Motor neuron (in vitro differentiated cells): ENCODE measurements at regions not wholly inside any gene's neighbourhood (a gene's known extent, or its start where the extent isn't known, plus 50 kb on each side); places are given as distances from the start of the nearest gene placed in this dataset.

ENCODE experiments used
- ATAC-seq, 8 experiments: fragments of 200-7000 bp; cut with Tn5 transposase; replicated peaks in 6 of 8; 2 replicates each; pipeline ENCODE4 v1.8.0; 2021; ENCODE audit warnings: mild to moderate bottlenecking in 8 of 8, moderate library complexity in 8 of 8
- H3K27ac ChIP-seq, 2 donors: fragments of 250-450 bp; sonication (Bioruptor Pico); 2 replicates each; pipeline ENCODE4 v1.9.0; 2021; ENCODE audit warnings: antibody characterized with exemption in 2 of 2, mild to moderate bottlenecking in 2 of 2, moderate library complexity in 1 of 2
- H3K4me1 ChIP-seq, 2 donors: fragments of 250-450 bp; sonication (Bioruptor Pico); replicated peaks in 1 of 2; 2 replicates each; pipeline ENCODE4 v1.6.1; 2021; ENCODE audit warnings: antibody characterized with exemption in 2 of 2, mild to moderate bottlenecking in 2 of 2, moderate library complexity in 1 of 2
- H3K4me3 ChIP-seq, 5 donors: fragments of 250-450 bp; sonication (Bioruptor Pico); 2 replicates each; pipeline ENCODE4 v1.9.0; 2021; ENCODE audit warnings: antibody characterized with exemption in 5 of 5, mild to moderate bottlenecking in 5 of 5, moderate library complexity in 4 of 5
- WGBS, 10 experiments: fragments of 450-650 bp; shearing (Covaris generic); methylation state at CpG; one replicate each; pipeline ENCODE4 v1.0.0; 2022; 5-methylcytosine and 5-hydroxymethylcytosine counted together
- in situ Hi-C, 9 experiments: fragments of 400-800 bp; cut with MboI; loops; one replicate each; pipeline ENCODE4 v1.15.0; 2021; ENCODE audit warnings: low sequenced_read_pairs in 9 of 9, low pct_unique_long_range_greater_than_20kb in 2 of 9; ENCODE audit not compliant: unreplicated experiment in 9 of 9

GRCh38 chr6:92538275-92538674 lies 881.1 kb downstream of the EPHA7 start:
- H3K4me3 ChIP-seq = no peak overlapping the region
- no peaks in the 10 kb centered on the region for H3K4me1 ChIP-seq
- peak in 2 of 8 experiments; percentile 29 to 53 for ATAC-seq
- H3K27ac ChIP-seq = no peak overlapping the region
- WGBS, 10 experiments = 0 to 75% (median 42%) methylated on average over 1 of the region's 1 CpG; no CpG with 5 or more reads in 6 of the 10 experiments
- in situ Hi-C loops = no loop called here

- in situ Hi-C loops = no loop called here
- ATAC-seq = no peak
- Histone ChIP-seq H3K27ac (no peak overlapping the region), H3K4me3 (no peak overlapping the region), H3K4me1 (no peaks in the 10 kb centered on the region)
- WGBS, 10 experiments = 6 to 100% (median 51%) methylated on average over 1 to 3 of the region's 3 CpGs
Observed at GRCh38 chr6:92534109-92534508, 885.2 kb downstream of the EPHA7 start.

GRCh38 chr6:92522589-92522988 lies 896.8 kb downstream of the EPHA7 start:
- Histone ChIP-seq H3K4me1 (no peaks in the 10 kb centered on the region), H3K4me3 (no peak overlapping the region), H3K27ac (no peak overlapping the region)
- 0 to 94% (median 88%) methylated on average over 2 of the region's 2 CpGs for WGBS, 10 experiments
- in situ Hi-C loops = no loop called here
- ATAC-seq = no peak

- H3K27ac ChIP-seq = no peak overlapping the region
- no peak overlapping the region for H3K4me3 ChIP-seq
- WGBS, 10 experiments = 0 to 100% (median 88%) methylated on average over 1 of the region's 1 CpG; no CpG with 5 or more reads in 5 of the 10 experiments
- no peaks in the 10 kb centered on the region for H3K4me1 ChIP-seq
- in situ Hi-C loops = no loop called here
- no peak for ATAC-seq
Observed at GRCh38 chr6:92521553-92521952, 897.8 kb downstream of the EPHA7 start.

- no peak overlapping the region for H3K27ac ChIP-seq
- no peak for ATAC-seq
- H3K4me3 ChIP-seq = no peak overlapping the region
- H3K4me1 ChIP-seq = no peaks in the 10 kb centered on the region
- WGBS, 10 experiments = 0 to 100% (median 80%) methylated on average over 1 of the region's 1 CpG; no CpG with 5 or more reads in 3 of the 10 experiments
- in situ Hi-C loops = no loop called here
Observed at GRCh38 chr6:92510137-92510536, 909.2 kb downstream of the EPHA7 start.

- in situ Hi-C loops = no loop called here
Observed at GRCh38 chr6:92507552-92507951, 911.8 kb downstream of the EPHA7 start.

GRCh38 chr6:92504509-92504908 lies 914.9 kb downstream of the EPHA7 start:
- in situ Hi-C loops = no loop called here
- ATAC-seq = no peak
- H3K4me1 ChIP-seq = peaks cover 0 to 5% of the 10 kb centered on the region in 2 donors
- H3K27ac ChIP-seq = no peak overlapping the region
- H3K4me3 ChIP-seq = no peak overlapping the region

More at GRCh38 chr6:92507552-92507951, 911.8 kb downstream of the EPHA7 start:
- WGBS, 10 experiments = 10 to 100% (median 50%) methylated on average over 1 to 3 of the region's 3 CpGs; no CpG with 5 or more reads in 1 of the 10 experiments
- ATAC-seq = no peak
- Histone ChIP-seq H3K4me3 (no peak overlapping the region), H3K27ac (no peak overlapping the region), H3K4me1 (no peaks in the 10 kb centered on the region)

- ATAC-seq = no peak
- in situ Hi-C loops = no loop called here
- peaks cover 0 to 5% of the 10 kb centered on the region in 2 donors for H3K4me1 ChIP-seq
- WGBS, 10 experiments = 4 to 100% (median 84%) methylated on average over 2 of the region's 2 CpGs; no CpG with 5 or more reads in 1 of the 10 experiments
- H3K4me3 ChIP-seq = no peak overlapping the region
- no peak overlapping the region for H3K27ac ChIP-seq
Observed at GRCh38 chr6:92497281-92497680, 922.1 kb downstream of the EPHA7 start.

GRCh38 chr6:92496527-92496926 lies 922.8 kb downstream of the EPHA7 start:
- no peak overlapping the region for H3K27ac ChIP-seq
- H3K4me1 ChIP-seq = peaks cover 0 to 5% of the 10 kb centered on the region in 2 donors
- H3K4me3 ChIP-seq = no peak overlapping the region
- no peak for ATAC-seq
- in situ Hi-C loops = no loop called here
- 0 to 95% (median 58%) methylated on average over 1 to 4 of the region's 4 CpGs for WGBS, 10 experiments

GRCh38 chr6:92495242-92495641 lies 924.1 kb downstream of the EPHA7 start:
- ATAC-seq = peak in 3 of 8 experiments; percentile 35 to 98 (median 58)
- Histone ChIP-seq H3K27ac (no peak overlapping the region), H3K4me1 (no peaks in the 10 kb centered on the region), H3K4me3 (no peak overlapping the region)
- 0 to 100% (median 90%) methylated on average over 1 of the region's 1 CpG; no CpG with 5 or more reads in 3 of the 10 experiments for WGBS, 10 experiments
- in situ Hi-C loops = no loop called here

- ATAC-seq = no peak
- H3K4me3 ChIP-seq = no peak overlapping the region
- H3K4me1 ChIP-seq = no peaks in the 10 kb centered on the region
- WGBS, 10 experiments = 0 to 100% (median 75%) methylated on average over 1 to 4 of the region's 4 CpGs
- no peak overlapping the region for H3K27ac ChIP-seq
- in situ Hi-C loops = no loop called here
Observed at GRCh38 chr6:92485487-92485886, 933.9 kb downstream of the EPHA7 start.

GRCh38 chr6:92479831-92480230 lies 939.5 kb downstream of the EPHA7 start:
- in situ Hi-C loops = no loop called here
- Histone ChIP-seq H3K4me3 (no peak overlapping the region), H3K4me1 (no peaks in the 10 kb centered on the region), H3K27ac (no peak overlapping the region)
- WGBS, 10 experiments = 0 to 100% (median 72%) methylated on average over 1 of the region's 1 CpG
- peak in 1 of 8 experiments; percentile 32 for ATAC-seq

- no peak for ATAC-seq
- in situ Hi-C loops = no loop called here
Observed at GRCh38 chr6:92473056-92473455, 946.3 kb downstream of the EPHA7 start.

GRCh38 chr6:92469186-92469828 lies 950.1 kb downstream of the EPHA7 start:
- H3K27ac ChIP-seq = no peak overlapping the region
- H3K4me1 ChIP-seq = peaks cover 0 to 7% of the 10 kb centered on the region in 2 donors
- H3K4me3 ChIP-seq = no peak overlapping the region
- in situ Hi-C loops = no loop called here
- WGBS, 10 experiments = 0 to 100% (median 90%) methylated on average over 2 to 4 of the region's 4 CpGs
- no peak for ATAC-seq

More at GRCh38 chr6:92473056-92473455, 946.3 kb downstream of the EPHA7 start:
- Histone ChIP-seq H3K4me3 (no peak overlapping the region), H3K4me1 (peaks cover 0 to 7% of the 10 kb centered on the region in 2 donors), H3K27ac (no peak overlapping the region)
